COLO668 (cell line): ENCODE measurements at regions not wholly inside any gene's neighbourhood (a gene's known extent, or its start where the extent isn't known, plus 50 kb on each side); places are given as distances from the start of the nearest gene placed in this dataset.
A peak's percentile ranks its signal among the peaks of the same experiment; 100 is the strongest.

Source experiments
- DNase-seq: peaks from one replicate; lab custom pipeline; 2025; ENCODE audit not compliant: unreplicated experiment; lab: John Stamatoyannopoulos, UW

- no peak for DNase-seq
Measured at GRCh38 chr5:128667152-128667551, 129.1 kb upstream of the FBN2 start.

GRCh38 chr5:128667751-128668150 is 129.7 kb upstream of the FBN2 start:
- DNase-seq: no peak

- no peak for DNase-seq
Measured at GRCh38 chr5:128668921-128669320, 130.9 kb upstream of the FBN2 start.

GRCh38 chr5:128669803-128670202 is 131.8 kb upstream of the FBN2 start:
- DNase-seq: peak; percentile 10

DNA sequence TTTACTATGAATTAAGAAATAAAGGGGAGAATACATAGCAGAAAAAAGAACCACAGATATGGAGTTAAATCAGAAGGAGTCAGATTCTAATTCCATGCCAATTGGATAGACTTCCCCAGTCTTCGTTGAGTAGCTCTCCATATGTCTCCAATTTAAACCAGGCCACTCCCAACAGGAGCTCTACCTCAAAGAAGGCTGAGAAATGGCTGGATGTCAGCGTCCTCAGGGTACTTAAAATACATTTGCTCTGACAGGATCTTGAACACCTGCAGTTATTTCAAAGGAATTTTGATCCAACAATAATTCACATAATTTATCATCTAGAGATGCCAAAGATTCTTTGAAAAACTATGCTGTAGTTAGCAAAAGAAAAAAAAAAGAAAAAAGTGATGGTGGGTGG is 133.9 kb upstream of the FBN2 start:
- DNase-seq: no peak

- DNase-seq: no peak
Measured at GRCh38 chr5:128673000-128673399, 135.0 kb upstream of the FBN2 start.

GRCh38 chr5:128673411-128673957 is 135.4 kb upstream of the FBN2 start:
- no peak for DNase-seq

- DNase-seq: no peak
Measured at GRCh38 chr5:128673970-128674369, 135.9 kb upstream of the FBN2 start.

- peak; percentile 41 for DNase-seq
Measured at GRCh38 chr5:128674837-128675446, 136.9 kb upstream of the FBN2 start.

DNA sequence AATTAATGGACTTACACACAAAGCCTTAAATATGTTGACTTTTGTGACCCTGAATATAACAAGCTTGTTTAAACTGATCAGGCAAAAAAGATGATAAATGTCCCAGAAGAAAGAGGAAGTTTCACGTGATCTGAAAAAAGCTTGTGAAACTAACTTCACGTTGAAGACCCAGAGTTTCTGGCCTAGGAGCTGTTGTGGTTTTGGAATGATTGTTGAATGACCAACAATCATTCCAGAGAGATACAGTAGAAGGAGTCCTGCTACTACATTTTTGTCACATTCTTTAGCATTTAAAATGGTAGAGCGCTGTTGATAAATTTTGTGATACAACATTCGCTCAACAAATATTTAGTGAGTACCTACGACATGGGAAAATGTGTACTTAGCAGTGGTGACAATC is 143.1 kb upstream of the FBN2 start:
- DNase-seq: no peak

DNA sequence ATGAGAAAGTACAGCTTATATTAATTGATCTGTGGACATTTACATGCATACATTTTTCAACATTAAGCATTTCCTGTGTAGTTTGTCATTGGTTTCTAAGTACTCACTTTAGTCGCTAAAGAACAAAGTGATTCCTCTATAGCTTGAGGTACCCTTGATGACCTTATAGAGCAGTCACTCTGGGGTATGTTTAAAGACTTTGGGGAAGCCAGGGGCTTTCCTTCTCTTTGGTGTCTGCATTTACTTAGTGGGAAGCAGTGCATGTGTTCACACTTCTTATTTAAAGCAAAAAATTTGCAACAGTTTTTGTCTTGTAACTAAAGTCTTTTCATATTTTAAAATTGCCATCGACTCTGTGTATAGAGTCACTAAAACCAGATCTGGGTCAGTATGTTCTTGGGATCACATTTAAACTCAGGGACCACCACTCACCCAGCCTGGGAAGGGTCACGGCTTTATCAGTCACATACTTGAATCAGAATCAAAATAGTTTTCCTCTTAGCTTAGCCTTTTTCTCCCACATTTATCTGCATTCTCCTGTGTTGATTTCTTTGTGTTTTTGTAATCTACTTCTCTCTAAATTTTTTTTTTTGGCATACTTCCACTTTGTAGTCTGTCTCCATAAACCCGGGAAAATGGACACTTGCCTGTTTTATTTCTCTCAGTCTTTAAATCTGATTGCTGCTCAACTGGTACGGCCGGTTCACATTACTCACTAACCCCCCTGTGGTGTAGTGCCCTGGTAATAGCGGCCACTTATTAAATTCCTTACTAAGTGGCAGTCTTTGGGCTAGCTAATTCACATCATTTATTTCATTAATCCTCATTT is 143.9 kb upstream of the FBN2 start:
- DNase-seq: no peak

- no peak for DNase-seq
Measured at GRCh38 chr5:128682669-128683068, 144.6 kb upstream of the FBN2 start.

- no peak for DNase-seq
Measured at GRCh38 chr5:128684961-128685360, 146.9 kb upstream of the FBN2 start.

GRCh38 chr5:128687930-128688329 is 149.9 kb upstream of the FBN2 start:
- no peak for DNase-seq

DNA sequence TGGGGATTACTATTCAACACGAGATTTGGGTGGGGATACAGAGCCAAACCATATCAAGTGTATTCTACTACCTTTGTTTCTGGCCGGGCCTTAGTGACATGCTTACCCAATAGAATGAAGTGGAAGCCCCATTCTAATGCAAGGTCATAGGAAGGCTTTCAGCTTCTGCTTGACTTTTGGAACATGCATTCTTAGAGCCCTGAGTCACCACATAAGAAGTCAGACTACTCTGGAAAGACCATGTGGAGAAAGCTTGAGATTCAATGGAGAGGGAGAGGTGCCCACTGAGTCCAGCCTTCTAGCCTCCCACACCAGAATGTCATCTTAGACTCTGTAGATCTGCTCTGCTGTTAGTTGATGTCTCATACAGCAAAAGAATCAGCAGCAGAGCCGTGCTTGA is 155.7 kb upstream of the FBN2 start:
- no peak for DNase-seq

DNA sequence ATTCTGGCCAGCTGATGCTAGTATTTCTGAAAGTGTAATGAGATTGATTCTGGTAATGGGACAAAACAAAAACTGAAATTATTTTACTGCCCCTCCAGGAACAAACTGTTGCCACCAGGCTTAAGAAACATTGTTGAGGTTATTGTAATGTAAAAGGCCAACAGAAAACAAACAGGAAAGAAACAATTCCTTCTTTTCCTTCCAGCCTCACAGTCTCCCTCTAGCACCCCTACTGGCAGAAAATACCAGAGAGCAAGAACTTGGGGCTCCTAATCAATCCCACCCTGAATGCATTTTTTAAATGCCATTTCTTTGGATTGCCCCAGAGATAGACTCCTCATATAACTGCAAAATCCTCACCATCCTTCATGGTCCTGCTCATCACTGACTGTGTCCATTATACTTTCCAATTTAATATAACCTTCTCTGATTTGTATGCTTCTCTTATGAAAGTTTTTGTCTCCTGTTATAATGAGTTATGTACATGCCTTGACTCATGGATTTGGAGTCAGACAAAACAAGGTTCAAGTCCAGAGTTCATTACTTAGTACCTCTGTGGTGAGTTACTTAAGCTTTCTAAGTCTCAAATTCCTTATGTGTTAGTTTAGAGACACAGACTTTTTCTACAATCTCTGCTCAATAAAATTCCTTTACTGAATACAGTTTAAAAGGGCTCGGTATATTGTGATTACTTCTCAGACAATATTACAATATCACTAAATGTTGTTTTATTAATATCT is 157.9 kb upstream of the FBN2 start:
- DNase-seq: no peak

DNA sequence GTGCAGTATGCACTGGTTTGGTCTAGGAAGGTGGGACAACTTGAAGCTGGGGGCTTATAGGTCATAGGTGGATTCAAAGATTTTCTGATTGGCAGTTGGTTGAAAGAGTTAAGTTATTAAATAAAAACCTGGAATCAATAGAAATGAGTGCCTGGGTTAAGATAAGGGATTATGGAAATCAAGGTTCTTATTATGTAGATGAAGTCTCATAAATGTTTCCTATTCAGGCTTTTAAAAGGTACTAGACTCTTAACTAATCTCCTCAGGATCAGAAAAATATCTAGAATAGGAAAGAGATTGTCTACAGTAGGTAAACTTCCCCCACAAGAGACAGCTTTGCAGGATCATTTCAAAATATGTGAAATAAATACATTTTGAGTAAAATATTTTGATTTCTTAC is 163.3 kb upstream of the FBN2 start:
- DNase-seq: no peak

DNA sequence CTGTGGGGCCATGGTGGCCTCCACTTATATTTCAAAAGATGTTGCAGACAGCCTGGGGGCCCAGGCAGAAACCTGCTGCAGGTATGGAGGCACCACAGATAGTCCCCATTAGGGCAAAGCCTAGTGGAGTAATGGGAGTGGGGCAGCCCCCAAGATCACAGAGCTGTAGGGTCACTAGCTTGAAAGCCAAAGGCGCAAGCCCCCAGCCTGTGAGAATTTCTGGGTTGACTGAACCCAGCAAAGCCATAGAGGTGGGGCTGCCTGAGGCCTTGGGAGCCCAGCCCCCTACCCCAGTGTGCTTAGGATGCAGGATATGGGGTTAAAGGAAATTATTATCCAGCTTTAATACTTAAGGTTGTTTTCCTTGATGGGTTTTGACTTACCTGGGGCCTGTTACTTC is 165.3 kb upstream of the FBN2 start:
- DNase-seq: no peak

DNA sequence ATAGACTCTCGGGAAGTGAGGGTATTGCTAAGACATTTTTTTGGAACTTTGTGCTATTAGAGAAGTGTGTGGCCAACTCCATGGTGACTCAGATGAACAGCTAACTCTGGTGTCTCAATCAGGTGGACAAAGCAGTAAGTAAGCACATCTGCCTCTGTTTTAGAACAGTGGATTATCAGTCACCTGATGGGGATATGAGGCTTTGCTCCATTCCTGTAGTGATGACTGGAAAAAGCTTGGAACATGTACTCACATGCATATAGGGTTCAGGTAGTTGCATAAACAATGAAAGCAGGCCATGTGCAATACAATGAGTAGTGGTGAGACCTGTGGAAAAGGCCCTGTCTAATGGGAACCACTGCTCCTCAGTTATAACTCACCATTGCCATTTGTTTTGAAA is 168.2 kb upstream of the FBN2 start:
- DNase-seq: no peak

DNA sequence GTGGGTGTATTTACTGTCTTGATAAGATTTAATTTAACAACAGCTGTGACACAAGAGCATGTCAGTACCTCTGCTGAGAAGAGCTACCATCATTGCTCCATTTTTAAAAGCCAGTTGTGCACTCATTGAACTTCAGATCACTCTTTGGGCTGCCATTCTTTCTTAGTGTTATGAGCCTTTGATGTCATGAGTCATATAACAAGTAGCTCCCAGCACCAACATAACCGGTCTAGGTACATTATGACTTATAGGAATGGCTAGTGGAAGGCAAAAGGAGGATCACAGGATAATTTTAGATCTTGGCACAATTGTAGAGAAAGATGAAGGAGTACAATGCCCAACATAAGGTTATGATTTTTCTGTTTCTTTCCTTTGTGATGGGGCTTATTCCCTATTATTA is 170.8 kb upstream of the FBN2 start:
- no peak for DNase-seq

DNA sequence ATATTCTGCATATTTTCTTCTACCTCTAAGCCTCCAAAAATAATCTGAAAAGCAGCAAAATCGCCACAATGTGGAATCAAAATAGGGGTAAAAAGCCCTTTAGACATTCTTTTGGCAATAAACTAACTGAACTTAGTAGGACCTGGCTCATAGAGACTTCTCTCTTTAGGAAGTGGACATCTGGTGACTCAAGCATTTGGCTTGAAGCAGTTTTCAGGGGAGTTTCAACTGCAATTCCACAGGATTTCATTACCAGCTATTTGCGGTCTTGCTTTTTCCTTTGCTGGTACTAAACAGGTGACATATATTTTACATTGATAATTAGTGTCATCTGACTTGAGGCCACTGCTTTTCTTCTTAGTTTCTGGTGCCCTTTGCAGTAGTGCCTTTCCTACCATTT is 173.2 kb upstream of the FBN2 start:
- DNase-seq: no peak

DNA sequence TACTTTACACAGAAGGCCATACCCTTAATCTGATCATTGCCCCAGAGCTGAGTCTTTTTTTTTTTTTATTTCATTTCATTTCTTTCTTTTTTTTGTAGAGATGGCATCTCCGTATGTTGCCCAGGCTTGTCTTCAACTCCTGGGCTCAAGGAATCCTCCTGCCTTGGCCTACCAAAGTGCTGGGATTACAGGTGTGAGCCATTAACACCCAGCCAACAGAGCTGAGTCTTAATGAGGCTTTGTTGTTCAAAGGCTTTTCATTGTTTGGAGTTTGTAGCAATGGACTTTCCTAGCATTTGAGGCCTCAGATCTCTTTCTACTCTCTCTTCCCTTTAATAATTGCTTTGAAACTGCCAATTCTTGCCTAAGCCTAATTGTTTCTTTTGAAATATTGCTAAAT is 176.5 kb upstream of the FBN2 start:
- DNase-seq: no peak
